H7 (cell line): ENCODE measurements at regions not wholly inside any gene's neighbourhood (a gene's known extent, or its start where the extent isn't known, plus 50 kb on each side); places are given as distances from the start of the nearest gene placed in this dataset.

Source experiments
- DNase-seq: peaks from one replicate; pipeline ENCODE4 v3.0.0; 2012
- H3K27me3 ChIP-seq: 2 replicates; pipeline ENCODE4 v1.6.0; 2011; ENCODE audit warnings: mild to moderate bottlenecking, low read length; ENCODE audit not compliant: control insufficient read depth, insufficient read depth
- H3K36me3 ChIP-seq: replicated peaks from 2 replicates; pipeline ENCODE4 v1.5.1; 2011; ENCODE audit warnings: low read length; ENCODE audit not compliant: control insufficient read depth, insufficient read depth
- H3K4me3 ChIP-seq: 2 replicates; pipeline ENCODE4 v1.5.1; 2011; ENCODE audit warnings: low read depth, mild to moderate bottlenecking, control low read depth, low read length, moderate library complexity; ENCODE audit not compliant: insufficient read depth

GRCh38 chr10:7027237-7027912 is 383.5 kb downstream of the SFMBT2 start:
- Histone ChIP-seq H3K36me3 (no peaks in the 10 kb centered on the region), H3K27me3 (no peaks in the 10 kb centered on the region), H3K4me3 (no peak overlapping the region)
- DNase-seq, result no peak

- DNase-seq, result no peak
- Histone ChIP-seq H3K4me3 (no peak overlapping the region), H3K27me3 (no peaks in the 10 kb centered on the region), H3K36me3 (no peaks in the 10 kb centered on the region)
Measured at GRCh38 chr10:7026818-7027217, 384.0 kb downstream of the SFMBT2 start.

GRCh38 chr10:7025296-7025695 is 385.5 kb downstream of the SFMBT2 start:
- Histone ChIP-seq H3K4me3 (no peak overlapping the region), H3K36me3 (no peaks in the 10 kb centered on the region), H3K27me3 (no peaks in the 10 kb centered on the region)
- DNase-seq, result no peak

GRCh38 chr10:7015457-7015856 is 395.4 kb downstream of the SFMBT2 start:
- Histone ChIP-seq H3K4me3 (no peak overlapping the region), H3K36me3 (no peaks in the 10 kb centered on the region), H3K27me3 (no peaks in the 10 kb centered on the region)
- no peak for DNase-seq

- Histone ChIP-seq H3K27me3 (no peaks in the 10 kb centered on the region), H3K36me3 (no peaks in the 10 kb centered on the region), H3K4me3 (no peak overlapping the region)
- no peak for DNase-seq
Measured at GRCh38 chr10:7014721-7015120, 396.1 kb downstream of the SFMBT2 start.

- Histone ChIP-seq H3K27me3 (no peaks in the 10 kb centered on the region), H3K36me3 (no peaks in the 10 kb centered on the region), H3K4me3 (no peak overlapping the region)
- DNase-seq, result no peak
Measured at GRCh38 chr10:7011994-7012393, 398.8 kb downstream of the SFMBT2 start.

- Histone ChIP-seq H3K27me3 (no peaks in the 10 kb centered on the region), H3K4me3 (no peak overlapping the region), H3K36me3 (no peaks in the 10 kb centered on the region)
- no peak for DNase-seq
Measured at GRCh38 chr10:7008645-7009044, 402.2 kb downstream of the SFMBT2 start.

- Histone ChIP-seq H3K36me3 (no peaks in the 10 kb centered on the region), H3K27me3 (no peaks in the 10 kb centered on the region), H3K4me3 (no peak overlapping the region)
- DNase-seq, result no peak
Measured at GRCh38 chr10:7007600-7008190, 403.1 kb downstream of the SFMBT2 start.

- H3K36me3 ChIP-seq, result no peaks in the 10 kb centered on the region
- H3K4me3 ChIP-seq, result no peak overlapping the region
- DNase-seq, result no peak
- H3K27me3 ChIP-seq, result no peaks in the 10 kb centered on the region
Measured at GRCh38 chr10:7006566-7006965, 404.3 kb downstream of the SFMBT2 start.

- DNase-seq, result no peak
- no peak overlapping the region for H3K4me3 ChIP-seq
Measured at GRCh38 chr10:7003831-7004395, 406.9 kb downstream of the SFMBT2 start.

GRCh38 chr10:7000061-7000460 is 410.8 kb downstream of the SFMBT2 start:
- no peak for DNase-seq
- no peak overlapping the region for H3K4me3 ChIP-seq
- no peaks in the 10 kb centered on the region for H3K36me3 ChIP-seq
- no peaks in the 10 kb centered on the region for H3K27me3 ChIP-seq

More at GRCh38 chr10:7003831-7004395, 406.9 kb downstream of the SFMBT2 start:
- Histone ChIP-seq H3K36me3 (no peaks in the 10 kb centered on the region), H3K27me3 (no peaks in the 10 kb centered on the region)

GRCh38 chr10:6999232-6999925 is 411.5 kb downstream of the SFMBT2 start:
- H3K36me3 ChIP-seq, result no peaks in the 10 kb centered on the region
- no peak for DNase-seq
- H3K4me3 ChIP-seq, result no peak overlapping the region
- H3K27me3 ChIP-seq, result no peaks in the 10 kb centered on the region

- Histone ChIP-seq H3K27me3 (no peaks in the 10 kb centered on the region), H3K4me3 (no peak overlapping the region), H3K36me3 (no peaks in the 10 kb centered on the region)
- DNase-seq, result no peak
Measured at GRCh38 chr10:6997509-6997908, 413.3 kb downstream of the SFMBT2 start.

GRCh38 chr10:6996431-6996830 is 414.4 kb downstream of the SFMBT2 start:
- H3K27me3 ChIP-seq, result no peaks in the 10 kb centered on the region
- no peak for DNase-seq
- no peaks in the 10 kb centered on the region for H3K36me3 ChIP-seq
- no peak overlapping the region for H3K4me3 ChIP-seq

GRCh38 chr10:6995831-6996230 is 415.0 kb downstream of the SFMBT2 start:
- DNase-seq, result no peak
- H3K36me3 ChIP-seq, result no peaks in the 10 kb centered on the region
- H3K4me3 ChIP-seq, result no peak overlapping the region
- H3K27me3 ChIP-seq, result no peaks in the 10 kb centered on the region
